Heart left ventricle (tissue), 16 donors: ENCODE measurements at regions not wholly inside any gene's neighbourhood (a gene's known extent, or its start where the extent isn't known, plus 50 kb on each side); places are given as distances from the start of the nearest gene placed in this dataset.
A peak's percentile ranks its signal among the peaks of the same experiment; 100 is the strongest.

Experiments used
- ATAC-seq, 4 donors: fragments of 200-7000 bp; cut with Tn5 transposase; one replicate each; pipeline ENCODE4 v1.9.1; 2020 to 2022; ENCODE audit warnings: moderate library complexity in 4 of 4, mild to moderate bottlenecking in 3 of 4, moderate number of reproducible peaks in 1 of 4
- DNase-seq, 5 donors: peaks; one replicate each; pipeline ENCODE4 v3.0.0-alpha.2; 2020
- H3K27ac ChIP-seq, 12 donors: fragments of 200-600 bp; sonication (generic) in 4 of 12; one replicate each; pipeline versions ENCODE4 v1.5.0 to v1.8.0; 2016 to 2022; ENCODE audit warnings: mild to moderate bottlenecking in 2 of 12
- H3K27me3 ChIP-seq, 9 donors: fragments of 200-600 bp; sonication (generic) in 2 of 9; one replicate each; pipeline versions ENCODE4 v1.5.1 to v1.8.0; 2016 to 2022; ENCODE audit warnings: mild to moderate bottlenecking in 3 of 9
- H3K36me3 ChIP-seq, 9 donors: fragments of 200-600 bp; sonication (generic) in 2 of 9; one replicate each; pipeline versions ENCODE4 v1.5.0 to v1.8.0; 2018 to 2022; ENCODE audit warnings: mild to moderate bottlenecking in 2 of 9
- H3K4me1 ChIP-seq, 12 donors: fragments of 200-600 bp; sonication (generic) in 4 of 12; one replicate each; pipeline versions ENCODE4 v1.5.0 to v1.8.0; 2016 to 2022; ENCODE audit warnings: mild to moderate bottlenecking in 3 of 12
- H3K4me3 ChIP-seq, 12 donors: fragments of 200-600 bp; sonication (generic) in 4 of 12; one replicate each; pipeline versions ENCODE4 v1.5.0 to v1.8.0; 2017 to 2022; ENCODE audit warnings: mild to moderate bottlenecking in 9 of 12, moderate library complexity in 4 of 12
- H3K9me3 ChIP-seq, 12 donors: fragments of 200-600 bp; sonication (generic) in 4 of 12; one replicate each; pipeline versions ENCODE4 v1.5.0 to v1.8.0; 2016 to 2022; ENCODE audit warnings: mild to moderate bottlenecking in 1 of 12
- CTCF ChIP-seq, 12 donors: fragments of 200-600 bp; sonication (generic) in 4 of 12; IDR thresholded peaks; one replicate each; pipeline versions ENCODE4 v1.5.0 to v1.8.0; 2018 to 2022; ENCODE audit warnings: antibody characterized with exemption in 12 of 12, mild to moderate bottlenecking in 5 of 12
- POLR2A ChIP-seq, 2 donors: fragments of 450-650 bp; IDR thresholded peaks; one replicate each; pipeline ENCODE4 v1.6.1; 2017; ENCODE audit warnings: antibody characterized with exemption in 2 of 2, mild to moderate bottlenecking in 2 of 2, moderate library complexity in 2 of 2
- WGBS, 4 donors: extraction: QIAGEN DNeasy Blood & Tissue Kit in 2 of 4; methylation state at CpG; one replicate each; pipeline versions ENCODE4 v1.1.5 to v1.1.7; 2013 to 2018; 5-methylcytosine and 5-hydroxymethylcytosine counted together
- intact Hi-C, 10 donors: fragments of 100-400 bp; cut with DNase I; formaldehyde crosslinking; loops; one replicate each; pipeline versions ENCODE4 v1.11.1 to v1.14.2; 2022
- donor health status: ischemic (EF 13 %, LVEDD 7.1; RV severe dilation, severe dysfunction).
- donor health status: healthy with polysubstance abuse.
- donor health status: DM: no; HTN: yes; CAD: no.
- donor health status: DM: no; HTN: no; CAD: no.
- donor health status: ischemic (EF 25% LVEDD 6.9; RV normal size, moderate dysfunction).
- donor health status: ischemic (EF 25% LVEDD 5.7; RV mildly dilated, moderate dysfunction).
- donor health status: healthy.
- donor health status: DM: yes; HTN: yes; CAD: no.
- donor health status: ischemic (EF 35%, LVEDD 5.7; RV mildly dilated, moderate dysfunction).
- donor health status: nonischemic (EF 11% LVEDD 7.7; RV severe dilation, severe dysfunction).
- donor health status: DM: yes; HTN: yes; CAD: no.
- donor health status: PGD.
- donor health status: ischemic (EF 29% LVEDD 5.4; RV normal size, mild dysfunction).
- donor health status: nonischemic (EF 23%, LVEDD 6.1; RV moderate dilation, normal function).

- WGBS, 4 donors = 82 to 94% (median 88%) methylated on average over 3 of the region's 3 CpGs
- peaks cover 0 to 6% (median 0%) of the 10 kb centered on the region in 12 donors for H3K4me1 ChIP-seq
- no peaks in the 10 kb centered on the region for H3K36me3 ChIP-seq
- DNase-seq (no peak), ATAC-seq (no peak)
- H3K27me3 ChIP-seq = no peaks in the 10 kb centered on the region
- peaks cover 0 to 30% (median 7%) of the 10 kb centered on the region in 12 donors for H3K9me3 ChIP-seq
- intact Hi-C loops = loop anchor here in 1 of 10 donors (10.0 kb wide), 1 partner anchor 304 kb away; no protein-coding TSS in a partner anchor
- no peak overlapping the region for H3K4me3 ChIP-seq
- TF ChIP-seq POLR2A (IDR thresholded peaks at IDR 0.05) = no peak
- TF ChIP-seq CTCF (IDR thresholded peaks at IDR 0.05) = no peak
- H3K27ac ChIP-seq = no peak overlapping the region
Measured at GRCh38 chr17:13770702-13771101, 169.0 kb upstream of the HS3ST3A1 start.

DNA sequence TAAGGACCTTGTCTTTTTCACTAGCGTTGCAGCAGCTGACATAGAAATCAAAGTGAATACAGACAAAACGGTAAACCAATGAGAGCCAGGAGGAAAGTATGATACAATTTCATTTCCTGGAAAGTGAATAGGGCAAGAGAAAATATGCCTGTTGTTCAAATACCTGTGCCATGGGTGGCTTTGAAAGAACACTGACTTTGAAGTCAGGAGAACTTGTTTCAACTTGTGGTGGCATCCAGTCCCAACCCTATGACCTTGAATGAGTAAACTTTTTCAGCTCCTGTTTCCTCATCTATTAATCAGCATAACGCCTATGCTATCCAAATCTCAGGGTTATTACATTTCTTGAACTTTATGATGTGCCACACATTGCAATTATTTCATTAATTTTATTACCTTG is 173.7 kb upstream of the HS3ST3A1 start:
- peaks cover 0 to 18% (median 0%) of the 10 kb centered on the region in 12 donors for H3K9me3 ChIP-seq
- intact Hi-C loops = loop anchor here in 2 of 10 donors (5.0 to 10.0 kb wide), 2 partner anchors 112 to 299 kb away; no protein-coding TSS in a partner anchor
- 24 to 39% (median 32%) methylated on average over 3 of the region's 3 CpGs for WGBS, 4 donors
- ATAC-seq (no peak), DNase-seq (no peak)
- TF ChIP-seq POLR2A (IDR thresholded peaks at IDR 0.05) (no peak), CTCF (IDR thresholded peaks at IDR 0.05) (no peak)
- peak overlapping the region in 5 of 12 donors; percentile 11 to 75 (median 44) for H3K27ac ChIP-seq
- no peaks in the 10 kb centered on the region for H3K36me3 ChIP-seq
- no peak overlapping the region for H3K4me3 ChIP-seq
- H3K27me3 ChIP-seq = no peaks in the 10 kb centered on the region
- peaks cover 0 to 4% (median 0%) of the 10 kb centered on the region in 12 donors for H3K4me1 ChIP-seq

DNA sequence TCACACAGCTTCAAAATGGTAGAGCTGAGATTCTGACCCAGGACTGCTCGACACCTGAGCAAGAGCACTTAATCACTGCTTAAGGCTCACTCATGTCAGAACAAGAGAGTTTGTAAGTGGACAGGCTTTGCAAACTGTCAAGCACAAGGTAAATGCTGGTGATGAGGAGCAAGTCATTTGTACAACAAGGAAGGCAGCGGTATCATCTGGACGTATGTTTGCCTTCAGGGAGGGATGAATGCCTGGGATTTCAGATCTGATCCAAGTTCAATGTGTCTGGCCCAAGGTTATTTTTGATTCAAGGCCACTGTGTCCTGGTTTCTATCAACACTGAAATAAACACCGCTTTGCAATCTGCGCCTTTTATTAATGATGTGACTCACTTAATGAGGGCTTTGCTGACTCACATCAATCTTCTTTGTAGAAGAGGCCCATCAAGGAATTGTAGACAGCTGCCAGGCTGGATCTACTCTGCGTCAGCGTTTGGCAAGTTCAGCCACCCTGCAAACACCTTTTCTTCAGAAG is 174.4 kb upstream of the HS3ST3A1 start:
- peak in 3 of 5 donors; percentile 29 to 60 (median 41) for DNase-seq
- no peak for TF ChIP-seq CTCF (IDR thresholded peaks at IDR 0.05)
- TF ChIP-seq POLR2A (IDR thresholded peaks at IDR 0.05) = no peak
- Histone ChIP-seq H3K27me3 (no peaks in the 10 kb centered on the region), H3K4me3 (no peak overlapping the region), H3K4me1 (peaks cover 0 to 4% (median 0%) of the 10 kb centered on the region in 12 donors), H3K36me3 (no peaks in the 10 kb centered on the region), H3K9me3 (peaks cover 0 to 15% (median 0%) of the 10 kb centered on the region in 12 donors), H3K27ac (peak overlapping the region in 9 of 12 donors; percentile 11 to 75 (median 44))
- ATAC-seq = peak; percentile 89 to 97 (median 93)
- intact Hi-C loops = loop anchor here in 2 of 10 donors (5.0 to 10.0 kb wide), 2 partner anchors 111 to 299 kb away; no protein-coding TSS in a partner anchor
- WGBS, 4 donors = 41 to 51% (median 50%) methylated on average over 7 of the region's 7 CpGs

DNA sequence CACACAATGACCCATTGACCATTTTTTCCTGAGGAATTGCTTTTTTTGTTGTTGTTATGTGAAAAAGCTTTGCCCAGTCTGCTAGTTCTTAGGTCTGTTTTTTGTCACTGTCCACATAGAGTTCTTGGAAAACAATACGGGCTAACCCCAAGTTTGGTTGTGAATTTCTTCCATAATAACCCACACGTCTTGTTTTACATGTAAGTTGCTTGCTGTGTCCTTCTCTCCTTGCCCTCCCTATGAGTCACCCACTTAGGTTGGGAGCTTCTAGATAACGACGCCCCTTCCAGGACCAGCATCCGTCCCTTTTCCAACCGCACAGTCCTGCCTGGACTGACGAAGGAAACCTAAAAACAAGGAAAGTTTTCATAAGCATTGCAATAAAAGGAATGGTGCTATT is 175.3 kb upstream of the HS3ST3A1 start:
- intact Hi-C loops = loop anchor here in 2 of 10 donors (5.0 to 10.0 kb wide), 2 partner anchors 110 to 298 kb away; no protein-coding TSS in a partner anchor
- Histone ChIP-seq H3K9me3 (peaks cover 0 to 15% (median 0%) of the 10 kb centered on the region in 12 donors), H3K4me1 (peaks cover 0 to 4% (median 0%) of the 10 kb centered on the region in 12 donors), H3K36me3 (no peaks in the 10 kb centered on the region), H3K27me3 (no peaks in the 10 kb centered on the region), H3K27ac (peak overlapping the region in 2 of 12 donors; percentile 38 to 75), H3K4me3 (no peak overlapping the region)
- 67 to 77% (median 70%) methylated on average over 7 of the region's 7 CpGs for WGBS, 4 donors
- DNase-seq (no peak), ATAC-seq (no peak)
- TF ChIP-seq CTCF (IDR thresholded peaks at IDR 0.05) (no peak), POLR2A (IDR thresholded peaks at IDR 0.05) (no peak)
